GM19397 (cell line): ENCODE measurements at regions not wholly inside any gene's neighbourhood (a gene's known extent, or its start where the extent isn't known, plus 50 kb on each side); places are given as distances from the start of the nearest gene placed in this dataset.
A peak's percentile ranks its signal among the peaks of the same experiment; 100 is the strongest.
"Not testable (repeated sequence)": the region's sequence is repeated elsewhere in the genome, so short reads cannot be mapped to it uniquely, and the experiment has no call there.

ENCODE experiments used
- ATAC-seq: cut with Tn5 transposase; IDR thresholded peaks from one replicate; pipeline ENCODE4 v1.9.1; 2021; ENCODE audit warnings: mild to moderate bottlenecking, moderate library complexity; ENCODE audit not compliant: unreplicated experiment

GRCh38 chr7:23887660-23888059, 177.6 kb downstream of the STK31 start:
- no peak for ATAC-seq

GRCh38 chr7:23888958-23889357, 178.9 kb downstream of the STK31 start:
- no peak for ATAC-seq

- ATAC-seq = no peak
Measured at GRCh38 chr7:23889566-23889965, 179.5 kb downstream of the STK31 start.

- no peak for ATAC-seq
Measured at GRCh38 chr7:23892019-23892418, 182.0 kb downstream of the STK31 start.

GRCh38 chr7:23893176-23893941, 183.3 kb downstream of the STK31 start:
- ATAC-seq = no peak

- ATAC-seq = peak; percentile 44
Measured at GRCh38 chr7:23893942-23894891, 184.2 kb downstream of the STK31 start.

- ATAC-seq = no peak
Measured at GRCh38 chr7:23894892-23895569, 185.0 kb downstream of the STK31 start.

- no peak for ATAC-seq
Measured at GRCh38 chr7:23895666-23896096, 185.7 kb downstream of the STK31 start.

- no peak for ATAC-seq
Measured at GRCh38 chr7:23898619-23899018, 188.6 kb downstream of the STK31 start.

- not testable (repeated sequence) for ATAC-seq
Measured at GRCh38 chr7:23904901-23905300, 194.9 kb downstream of the STK31 start.

- ATAC-seq = no peak
Measured at GRCh38 chr7:23907012-23907411, 197.0 kb downstream of the STK31 start.

- no peak for ATAC-seq
Measured at GRCh38 chr7:23909426-23909825, 199.4 kb downstream of the STK31 start.

- no peak for ATAC-seq
Measured at GRCh38 chr7:23912065-23912464, 202.0 kb downstream of the STK31 start.

GRCh38 chr7:23913016-23913415, 203.0 kb downstream of the STK31 start:
- no peak for ATAC-seq

GRCh38 chr7:23915236-23915635, 205.2 kb downstream of the STK31 start:
- no peak for ATAC-seq

- ATAC-seq = no peak
Measured at GRCh38 chr7:23918286-23918685, 208.3 kb downstream of the STK31 start.

GRCh38 chr7:23918856-23919255, 208.8 kb downstream of the STK31 start:
- no peak for ATAC-seq

GRCh38 chr7:23925088-23925487, 215.1 kb downstream of the STK31 start:
- no peak for ATAC-seq

- no peak for ATAC-seq
Measured at GRCh38 chr7:23927709-23928417, 217.8 kb downstream of the STK31 start.

GRCh38 chr7:23928418-23928775, 218.4 kb downstream of the STK31 start:
- ATAC-seq = no peak

GRCh38 chr7:23930312-23930711, 220.3 kb downstream of the STK31 start:
- ATAC-seq = no peak
